ENCODE measurements at regions not wholly inside any gene's neighbourhood (a gene's known extent, or its start where the extent isn't known, plus 50 kb on each side); places are given as distances from the start of the nearest gene placed in this dataset.

GRCh38 chr10:64234489-64234888 lies 713.3 kb downstream of the REEP3 start:
- TF ChIP-seq CTCF (IDR thresholded peaks at IDR 0.05; ENCODE audit: low read length) (no peak), EZH2phosphoT487 (IDR thresholded peaks at IDR 0.05; ENCODE audit: low read length) (no peak)

Measured in MM.1S (cell line).